HG03139 (cell line): ENCODE measurements at regions not wholly inside any gene's neighbourhood (a gene's known extent, or its start where the extent isn't known, plus 50 kb on each side); places are given as distances from the start of the nearest gene placed in this dataset.
A peak's percentile ranks its signal among the peaks of the same experiment; 100 is the strongest.

Source experiments
- ATAC-seq: cut with Tn5 transposase; IDR thresholded peaks from one replicate; pipeline ENCODE4 v1.9.1; 2021; ENCODE audit not compliant: unreplicated experiment

DNA sequence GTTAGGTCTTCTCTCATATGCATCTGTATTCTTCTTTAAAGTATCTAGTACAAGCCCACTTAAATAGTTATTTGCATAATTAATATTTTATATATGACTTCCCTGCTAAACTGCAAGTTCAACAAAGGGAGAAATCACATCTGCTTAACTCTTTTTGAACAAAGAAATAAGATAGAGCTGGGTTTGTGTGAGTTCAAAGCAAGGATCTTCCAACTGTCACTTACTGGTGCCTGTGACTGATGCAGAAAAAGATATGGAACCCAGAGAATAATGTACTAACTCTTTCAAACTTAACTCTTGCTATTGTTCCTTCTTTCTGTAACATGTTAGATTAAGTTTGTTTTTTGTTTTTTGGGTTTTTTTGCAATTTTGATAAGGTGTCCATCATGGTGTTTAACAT, 71.3 kb upstream of the SP4 start:
- ATAC-seq, result no peak

DNA sequence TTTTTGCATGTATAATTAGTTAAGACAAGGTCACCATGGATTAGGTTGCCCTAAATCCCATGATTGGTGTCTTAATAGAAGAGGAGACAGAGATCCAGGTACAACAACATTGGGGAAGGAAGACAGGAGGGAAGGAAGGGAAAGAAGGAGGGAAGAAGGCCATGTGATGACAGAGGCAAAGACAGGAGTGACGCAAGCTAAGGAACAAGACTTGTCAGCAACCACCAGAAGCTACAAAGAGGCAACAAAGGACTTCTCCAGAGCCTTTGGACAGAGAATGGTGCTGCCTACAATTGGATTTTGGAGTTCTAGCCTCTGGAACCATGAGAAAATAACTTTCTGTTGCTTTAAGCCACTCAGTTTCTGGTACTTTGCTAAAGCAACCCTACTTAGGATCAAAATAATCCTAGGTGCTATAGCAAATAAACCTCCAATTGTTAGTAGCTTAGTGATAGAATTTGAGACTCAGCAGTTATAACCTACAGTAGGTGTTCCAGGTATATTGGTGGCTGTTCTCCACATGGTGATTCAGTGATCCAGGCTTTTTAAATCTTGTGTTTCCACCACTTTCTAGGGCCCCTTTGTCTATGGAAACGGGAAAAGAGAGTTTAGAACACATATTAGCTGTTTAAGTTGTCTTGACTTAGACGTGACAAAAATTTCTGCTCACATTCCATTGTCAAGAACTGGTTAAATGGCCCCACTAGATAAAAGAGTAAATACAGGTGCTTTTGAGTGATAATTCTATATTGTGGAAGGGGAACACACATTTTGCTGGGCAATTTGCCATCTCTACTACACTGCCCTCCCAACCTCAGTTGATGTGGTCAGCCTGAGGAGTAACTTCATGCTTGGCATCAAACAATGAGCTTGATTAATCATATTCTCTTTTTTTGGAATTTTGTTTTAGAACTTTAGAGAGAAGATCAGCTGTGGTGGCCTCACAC, 70.5 kb upstream of the SP4 start:
- ATAC-seq, result no peak

DNA sequence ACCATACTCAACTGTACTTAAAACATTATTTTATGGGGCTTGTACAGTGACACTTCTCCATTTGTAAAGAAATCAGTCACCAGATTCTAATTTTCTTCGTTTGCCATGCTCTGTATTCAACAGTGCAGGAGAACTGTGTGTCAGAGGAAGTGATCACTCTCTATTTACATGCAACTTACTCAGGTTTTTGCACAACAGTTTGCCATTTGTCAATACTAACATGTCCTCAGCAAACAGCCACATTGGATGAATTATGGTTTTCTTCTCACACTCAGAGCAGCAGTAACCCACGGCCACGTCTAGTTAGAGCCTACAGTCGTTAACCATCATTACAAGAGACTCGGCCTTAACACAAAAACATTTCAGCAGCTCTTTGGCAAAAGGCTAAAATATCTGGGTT, 69.2 kb upstream of the SP4 start:
- no peak for ATAC-seq

DNA sequence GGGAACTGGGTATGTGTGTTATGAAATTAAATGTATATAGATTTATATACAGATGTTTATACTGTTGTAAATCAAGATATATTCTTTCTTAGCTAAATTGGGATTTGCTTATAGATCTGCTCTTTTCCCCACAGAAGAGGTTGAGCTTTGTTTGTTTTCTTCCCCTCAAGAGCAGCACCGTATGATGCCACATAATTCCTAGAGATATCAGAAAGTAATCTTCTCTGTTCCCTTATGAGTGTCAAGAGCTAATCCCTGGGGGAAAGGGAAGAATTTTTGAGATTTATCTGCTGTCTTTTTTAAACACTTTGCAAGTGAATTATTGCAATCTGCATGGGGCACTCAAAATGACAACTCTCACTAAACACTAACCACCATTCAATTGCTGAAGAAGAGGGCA, 68.7 kb upstream of the SP4 start:
- ATAC-seq, result no peak

DNA sequence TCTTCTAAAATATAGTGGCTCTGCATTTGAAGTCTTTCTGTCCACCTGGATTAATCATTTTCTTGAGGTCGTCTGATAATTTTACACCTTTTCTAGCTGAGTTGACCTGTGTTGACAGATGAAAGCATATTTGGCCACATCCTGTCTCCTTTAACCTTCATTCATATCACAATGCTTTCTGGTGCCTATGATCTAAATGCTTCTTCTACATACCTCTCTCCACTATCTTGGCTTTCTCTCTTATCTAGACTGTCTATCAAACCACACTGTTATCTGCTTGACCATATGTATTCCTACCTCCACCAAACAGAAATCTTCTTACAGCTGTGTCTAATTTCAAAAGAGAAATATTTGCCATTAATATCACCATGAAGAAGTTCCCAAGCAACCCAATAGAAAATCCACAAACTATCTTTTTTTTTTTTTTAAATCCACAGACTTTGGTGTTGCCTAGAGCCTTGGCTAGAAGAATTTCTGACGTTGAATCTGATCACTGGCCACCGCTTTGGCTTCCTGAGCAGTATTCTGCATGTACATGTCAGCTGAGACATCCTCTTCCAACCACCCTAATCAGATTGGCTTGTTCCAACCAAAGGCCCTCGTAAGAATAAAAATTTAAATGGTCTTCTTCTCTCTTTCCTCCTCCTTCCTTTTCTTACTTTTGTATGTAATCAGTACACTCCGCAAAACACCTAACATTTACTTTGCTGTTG, 66.3 kb upstream of the SP4 start:
- ATAC-seq, result peak; percentile 53

DNA sequence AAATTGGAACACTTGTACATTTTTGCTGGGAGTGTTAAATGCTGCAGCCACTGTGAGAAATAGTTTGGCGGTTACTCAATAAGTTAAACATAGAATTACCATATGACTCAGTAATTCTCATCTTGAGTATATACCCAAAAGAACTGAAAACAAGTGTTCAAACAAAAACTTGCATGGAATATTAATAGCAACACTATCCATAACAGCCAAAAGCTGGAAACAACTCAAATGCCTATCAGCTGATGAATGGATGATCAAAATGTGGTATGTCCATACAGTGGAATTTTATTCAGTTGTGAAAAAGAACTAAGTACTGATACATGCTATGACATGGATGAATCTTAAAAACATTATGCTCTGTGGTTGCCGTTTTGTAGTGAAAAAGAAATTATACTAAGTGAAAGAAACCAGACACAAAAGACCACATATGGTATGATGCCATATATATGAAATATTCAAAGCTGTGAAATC, 63.0 kb upstream of the SP4 start:
- no peak for ATAC-seq

DNA sequence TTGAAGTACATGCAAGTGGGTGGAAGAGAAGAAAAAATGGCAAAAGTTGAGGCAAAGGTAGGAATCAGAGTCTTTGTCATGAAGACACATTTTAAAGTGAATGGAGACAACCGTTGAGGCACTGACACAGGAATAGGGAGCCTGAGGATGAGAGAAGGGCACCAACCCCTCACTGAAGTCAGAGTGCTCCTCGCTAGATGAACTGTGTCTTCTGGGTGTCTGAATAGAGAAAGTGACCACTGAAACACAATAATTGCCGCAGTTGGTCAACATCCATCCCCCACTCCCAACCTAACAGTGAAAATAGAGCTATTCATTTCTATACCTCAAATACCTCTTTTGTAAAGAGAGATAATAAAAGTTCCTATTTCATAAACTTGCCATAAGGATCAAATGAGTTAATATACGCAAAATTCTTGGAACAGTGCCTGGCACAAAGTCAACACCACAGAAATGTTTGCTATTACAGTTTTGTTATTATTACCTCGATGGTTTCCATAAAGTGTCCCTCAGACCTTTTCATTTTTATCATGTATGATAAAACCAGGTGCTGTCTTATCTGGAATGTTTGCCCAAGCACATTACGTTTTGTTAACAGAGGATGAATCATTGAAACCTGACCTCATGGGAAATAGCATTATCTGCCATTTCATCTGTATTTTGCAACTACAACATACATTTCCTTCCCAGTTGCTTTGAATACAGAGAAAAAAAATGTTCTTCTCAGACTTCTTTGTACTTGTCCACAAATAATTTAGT, 61.8 kb upstream of the SP4 start:
- ATAC-seq, result no peak

DNA sequence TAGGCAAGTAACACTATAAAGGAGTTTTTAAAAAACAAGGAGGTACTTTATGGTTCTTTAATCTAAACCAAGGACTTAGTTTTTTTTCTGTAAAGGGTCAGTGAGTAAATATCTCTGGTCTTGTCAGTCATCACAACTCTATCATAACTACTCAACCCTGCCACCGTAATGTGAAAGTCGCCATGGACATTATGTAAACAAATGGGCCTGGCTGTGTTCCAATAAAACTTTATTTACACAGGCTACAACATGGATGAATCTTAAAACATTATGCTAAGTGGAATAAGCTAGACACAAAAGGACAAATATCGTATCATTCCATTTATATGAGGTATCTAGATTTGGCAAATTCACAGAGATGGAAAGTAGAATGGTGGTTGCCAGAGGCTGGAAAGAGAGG, 60.8 kb upstream of the SP4 start:
- no peak for ATAC-seq

DNA sequence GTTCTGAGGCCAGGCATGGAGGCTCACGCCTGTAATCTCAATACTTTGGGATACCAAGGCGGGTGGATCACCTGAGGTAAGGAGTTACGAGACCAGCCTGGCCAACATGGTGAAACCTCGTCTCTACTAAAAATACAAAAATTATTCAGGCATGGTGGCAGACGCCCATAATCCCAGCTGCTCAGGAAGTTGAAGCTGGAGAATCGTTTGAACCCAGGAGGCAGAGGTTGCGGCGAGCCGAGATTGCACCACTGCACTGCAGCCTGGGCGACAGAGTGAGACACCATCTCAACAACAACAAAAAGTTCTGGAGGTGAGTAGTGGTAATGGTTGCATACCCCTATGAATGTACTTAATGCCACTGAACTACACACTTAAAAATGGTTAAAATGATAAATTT, 60.3 kb upstream of the SP4 start:
- no peak for ATAC-seq

DNA sequence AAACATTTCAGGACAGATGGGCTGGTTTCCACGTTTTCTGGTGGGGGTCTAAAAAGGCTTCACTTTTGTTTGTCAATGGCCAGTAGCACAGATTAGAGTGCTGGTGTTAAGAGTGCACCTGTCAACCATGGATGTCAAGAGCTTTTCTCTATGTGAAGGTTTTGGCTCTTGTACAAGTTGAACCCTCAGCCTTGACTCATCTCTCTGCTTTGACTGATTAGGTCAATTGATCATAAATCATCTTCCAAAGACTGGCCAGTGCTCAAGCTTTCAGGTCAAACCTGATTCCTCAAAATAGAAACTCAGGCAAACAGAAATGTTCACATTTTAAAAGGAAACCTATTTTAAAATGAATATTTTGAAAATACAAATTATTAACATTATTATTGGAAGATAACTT, 59.6 kb upstream of the SP4 start:
- no peak for ATAC-seq

DNA sequence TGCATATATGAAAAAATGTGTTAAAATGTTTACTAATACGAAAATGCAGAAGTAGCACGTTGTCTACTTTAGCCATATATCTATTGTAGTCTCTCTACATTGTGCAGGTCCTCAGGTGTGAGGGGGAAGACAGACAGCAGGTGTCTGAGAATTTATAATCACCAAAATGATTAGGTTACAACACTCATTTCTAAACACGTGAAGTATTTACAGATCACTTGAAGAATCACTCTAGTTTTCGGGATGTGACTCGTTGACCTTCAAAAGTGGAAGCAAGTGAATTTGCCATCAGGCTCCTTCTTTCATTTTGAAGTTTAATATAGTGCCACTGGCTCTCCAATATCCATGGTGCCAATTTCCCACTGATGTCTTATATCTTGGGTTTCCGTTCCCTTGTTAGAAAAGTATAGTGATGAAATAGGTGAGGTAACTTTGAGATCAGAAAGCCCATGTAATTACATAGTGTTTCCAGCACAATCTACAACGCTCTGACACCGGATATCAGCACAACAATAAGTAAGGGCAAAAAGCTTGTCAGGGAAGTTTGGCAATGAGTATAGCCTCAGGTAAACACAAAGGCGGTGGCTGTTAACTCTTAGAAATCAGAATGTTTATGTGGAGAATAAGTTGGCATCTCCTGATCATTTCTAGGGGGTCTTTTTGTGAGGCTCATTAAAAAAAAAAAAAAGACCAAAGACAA, 57.5 kb upstream of the SP4 start:
- no peak for ATAC-seq

DNA sequence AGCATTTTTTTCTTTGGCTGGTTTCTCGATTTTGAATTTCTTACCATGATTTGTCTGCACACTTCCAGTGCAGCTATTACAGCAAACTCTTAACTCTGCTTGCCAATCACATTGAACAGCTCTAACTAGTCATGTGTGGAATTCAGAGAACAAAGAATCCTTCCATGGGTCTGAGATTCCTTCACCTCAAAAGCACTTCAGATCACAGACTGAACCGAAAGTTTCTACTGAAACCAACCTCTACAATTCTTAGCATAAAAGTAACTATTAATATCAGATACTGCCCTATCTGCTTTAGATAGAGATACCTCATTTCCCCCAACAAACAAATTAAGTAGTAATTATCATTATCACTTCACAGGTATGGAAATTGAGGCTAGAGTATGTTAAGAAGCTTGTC, 56.5 kb upstream of the SP4 start:
- ATAC-seq, result no peak

DNA sequence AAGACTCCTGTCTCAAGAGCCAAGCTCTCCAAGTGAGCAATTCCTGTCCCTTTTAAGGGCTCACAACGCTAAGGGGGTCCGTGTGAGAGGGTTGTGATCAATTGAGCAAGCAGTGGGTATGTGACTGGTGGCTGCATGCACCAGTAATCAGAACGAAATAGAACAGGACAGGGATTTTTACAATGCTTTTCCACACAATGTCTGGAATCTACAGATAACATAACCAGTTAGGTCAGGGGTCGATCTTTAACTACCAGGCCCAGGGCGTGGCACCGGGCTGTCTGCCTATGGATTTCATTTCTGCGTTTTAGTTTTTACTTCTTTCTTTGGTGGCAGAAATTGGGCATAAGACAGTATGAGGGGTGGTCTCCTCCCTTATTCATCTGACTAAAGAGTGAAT, 54.9 kb upstream of the SP4 start:
- no peak for ATAC-seq

DNA sequence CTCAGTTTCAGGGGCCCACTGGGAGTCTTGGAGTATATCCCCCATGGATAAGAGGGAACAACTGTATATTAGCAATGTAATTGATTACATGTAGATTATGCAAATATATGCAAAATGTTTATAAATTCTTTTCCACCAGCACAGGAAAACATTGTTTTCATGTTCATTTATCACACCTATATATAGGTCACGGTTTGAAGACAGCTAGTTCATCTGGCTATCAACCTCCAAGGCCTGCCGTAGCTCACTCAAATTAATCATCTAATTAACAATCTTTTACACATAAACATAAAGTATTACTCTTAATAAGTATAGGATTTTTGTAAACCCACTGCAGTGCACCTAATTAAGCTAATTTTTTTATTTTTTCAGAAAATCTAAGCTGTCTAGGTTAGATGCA, 53.7 kb upstream of the SP4 start:
- ATAC-seq, result no peak

DNA sequence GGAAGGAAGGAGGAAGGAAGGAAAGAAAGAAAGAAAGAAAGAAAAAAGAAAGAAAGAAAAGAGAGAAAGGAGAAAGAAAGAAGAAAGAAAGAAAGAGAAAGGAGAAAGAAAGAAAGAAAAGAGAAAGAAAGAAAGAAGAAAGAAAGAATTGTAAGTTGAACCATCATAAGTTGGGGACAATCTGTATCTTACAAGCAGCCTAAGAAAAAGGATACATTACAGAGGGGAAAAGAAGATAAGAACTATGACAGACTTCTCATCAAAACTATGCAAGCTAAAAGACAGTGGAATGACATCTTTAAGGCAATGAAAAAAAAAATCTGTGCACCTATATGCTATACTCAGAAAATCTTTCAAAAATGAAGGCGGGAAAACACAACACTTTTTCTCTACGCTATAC, 50.3 kb upstream of the SP4 start:
- ATAC-seq, result no peak
